Testis (tissue), 2 donors: ENCODE measurements at regions not wholly inside any gene's neighbourhood (a gene's known extent, or its start where the extent isn't known, plus 50 kb on each side); places are given as distances from the start of the nearest gene placed in this dataset.

Source experiments
- CTCF ChIP-seq, 3 experiments: fragments of 450-650 bp in 2 of 3; fragments of 200-600 bp in 1 of 3; sonication (generic) in 1 of 3; IDR thresholded peaks; one replicate each; pipeline ENCODE4 v1.5.1; 2016 to 2019; ENCODE audit warnings: antibody characterized with exemption in 3 of 3, mild to moderate bottlenecking in 2 of 3, moderate library complexity in 1 of 3
- POLR2A ChIP-seq: fragments of 450-650 bp; IDR thresholded peaks from one replicate; pipeline ENCODE4 v1.6.1; 2017; ENCODE audit warnings: antibody characterized with exemption, mild to moderate bottlenecking, moderate library complexity

GRCh38 chr20:11752336-11752735, 165.4 kb upstream of the BTBD3 start:
- TF ChIP-seq CTCF (IDR thresholded peaks at IDR 0.05) (no peak), POLR2A (no peak)
